SK-N-SH (cell line): ENCODE measurements at regions not wholly inside any gene's neighbourhood (a gene's known extent, or its start where the extent isn't known, plus 50 kb on each side); places are given as distances from the start of the nearest gene placed in this dataset.

Source experiments
- CTCF ChIA-PET: fragments of 300-600, 350-600 bp; formaldehyde crosslinking; extraction: SDS; loops from one replicate; lab custom pipeline; 2021; lab: Yijun Ruan, JAX
- POLR2A ChIA-PET: fragments of 350-600 bp; sonication (Branson Sonifier 250); formaldehyde crosslinking; extraction: SDS; loops from one replicate; lab custom pipeline; 2020; ENCODE audit warnings: antibody characterized with exemption, inconsistent platforms; lab: Yijun Ruan, JAX
- DNase-seq: peaks from one replicate; pipeline ENCODE4 v3.0.0; 2012
- H2AFZ ChIP-seq: fragments of 200-600 bp; sonication (generic); 2 replicates; pipeline ENCODE4 v1.8.1; 2016; ENCODE audit warnings: antibody characterized with exemption, mild to moderate bottlenecking, low read depth
- H3F3A ChIP-seq: fragments of 200-600 bp; sonication (generic); replicated peaks from 2 replicates; pipeline ENCODE3; 2016; ENCODE audit warnings: antibody characterized with exemption, mild to moderate bottlenecking; ENCODE audit not compliant: insufficient read depth
- H3K27ac ChIP-seq, 2 experiments: fragments of 200-500 bp in 1 of 2; fragments of 200-600 bp in 1 of 2; sonication (Bioruptor generic) in 1 of 2; sonication (generic), shearing (Covaris generic) in 1 of 2; 2 replicates each; pipeline versions ENCODE4 v1.5.1 to v1.6.1; 2014 to 2016; ENCODE audit warnings: low read depth in 2 of 2, inconsistent platforms in 1 of 2, low read length in 1 of 2, mild to moderate bottlenecking in 1 of 2, mixed read lengths in 1 of 2
- H3K27me3 ChIP-seq: fragments of 200-600 bp; sonication (generic), shearing (Covaris generic); 2 replicates; pipeline ENCODE4 v1.6.1; 2016; ENCODE audit warnings: mixed run types; ENCODE audit not compliant: insufficient read depth
- H3K36me3 ChIP-seq, 2 experiments: fragments of 200-500 bp in 1 of 2; fragments of 200-600 bp in 1 of 2; sonication (Bioruptor generic) in 1 of 2; sonication (generic) in 1 of 2; replicated peaks in 1 of 2; 2 replicates each; pipeline versions ENCODE3 to v1.5.1; 2014 to 2016; ENCODE audit warnings: low read length in 1 of 2, mild to moderate bottlenecking in 1 of 2; ENCODE audit not compliant: insufficient read depth in 2 of 2, control insufficient read depth in 1 of 2
- H3K4me1 ChIP-seq, 2 experiments: fragments of 200-500 bp in 1 of 2; fragments of 200-600 bp in 1 of 2; sonication (Bioruptor generic) in 1 of 2; sonication (generic), shearing (Covaris generic) in 1 of 2; 2 replicates each; pipeline versions ENCODE4 v1.5.1 to v1.6.1; 2014 to 2016; ENCODE audit warnings: low read depth in 1 of 2, low read length in 1 of 2, mixed run types in 1 of 2; ENCODE audit not compliant: insufficient read depth in 2 of 2, control insufficient read depth in 1 of 2
- H3K4me2 ChIP-seq: fragments of 200-600 bp; sonication (generic), shearing (Covaris generic); 2 replicates; pipeline ENCODE4 v1.6.1; 2017; ENCODE audit warnings: mixed run types
- H3K4me3 ChIP-seq, 2 experiments: fragments of 200-500 bp in 1 of 2; fragments of 200-600 bp in 1 of 2; sonication (Bioruptor generic) in 1 of 2; sonication (generic), shearing (Covaris generic) in 1 of 2; 2 replicates each; pipeline versions ENCODE4 v1.5.1 to v1.8.1; 2014 to 2016; ENCODE audit warnings: low read depth in 2 of 2, inconsistent platforms in 1 of 2, low read length in 1 of 2, mild to moderate bottlenecking in 1 of 2, mixed read lengths in 1 of 2, moderate library complexity in 1 of 2
- H3K79me2 ChIP-seq: fragments of 200-600 bp; sonication (generic); 2 replicates; pipeline ENCODE4 v1.8.1; 2017; ENCODE audit warnings: mild to moderate bottlenecking; ENCODE audit not compliant: insufficient read depth
- H3K9ac ChIP-seq: fragments of 200-600 bp; sonication (generic); 2 replicates; pipeline ENCODE4 v1.6.1; 2017; ENCODE audit warnings: mixed run types
- H3K9me2 ChIP-seq: fragments of 200-600 bp; sonication (generic); 2 replicates; pipeline ENCODE4 v1.6.1; 2017; ENCODE audit warnings: mixed run types
- H3K9me3 ChIP-seq: fragments of 200-600 bp; sonication (generic); 2 replicates; pipeline ENCODE4 v1.6.1; 2017; ENCODE audit warnings: mixed run types, mild to moderate bottlenecking, moderate library complexity
- H4K20me1 ChIP-seq: fragments of 200-600 bp; sonication (generic); 2 replicates; pipeline ENCODE4 v1.6.1; 2017; ENCODE audit warnings: mild to moderate bottlenecking, mixed run types; ENCODE audit not compliant: insufficient read depth
- CHD2 ChIP-seq: fragments of 150-350 bp; IDR thresholded peaks from 2 replicates; pipeline ENCODE4 v1.6.1; 2018; ENCODE audit warnings: low read length; ENCODE audit not compliant: partially characterized antibody
- ELF1 ChIP-seq: IDR thresholded peaks from 2 replicates; pipeline ENCODE4 v1.4.0; 2012
- FOXM1 ChIP-seq: IDR thresholded peaks from 2 replicates; pipeline ENCODE4 v1.4.0; 2012; ENCODE audit warnings: low read depth, mild to moderate bottlenecking
- GABPA ChIP-seq: IDR thresholded peaks from 2 replicates; pipeline ENCODE4 v1.4.0; 2012; ENCODE audit warnings: low read depth, mild to moderate bottlenecking
- GATA2 ChIP-seq: sonication (generic); formaldehyde crosslinking; IDR thresholded peaks from 2 replicates; pipeline ENCODE4 v1.5.0; 2020; ENCODE audit warnings: mild to moderate bottlenecking, missing genetic modification reagents
- NFIC ChIP-seq: IDR thresholded peaks from 2 replicates; pipeline ENCODE4 v1.4.0; 2012; ENCODE audit warnings: borderline replicate concordance
- PBX3 ChIP-seq: IDR thresholded peaks from 2 replicates; pipeline ENCODE4; 2012
- POLR2AphosphoS5 ChIP-seq: IDR thresholded peaks from 2 replicates; pipeline ENCODE4 v1.6.1; 2012; ENCODE audit warnings: low read depth, low read length
- RAD21 ChIP-seq: IDR thresholded peaks from 2 replicates; pipeline ENCODE4 v1.6.1; 2012; ENCODE audit warnings: mild to moderate bottlenecking, low read length
- RXRA ChIP-seq: IDR thresholded peaks from 2 replicates; pipeline ENCODE4 v1.4.0; 2012; ENCODE audit warnings: low read depth, mild to moderate bottlenecking, borderline replicate concordance
- SIN3A ChIP-seq: IDR thresholded peaks from 2 replicates; pipeline ENCODE4 v1.6.1; 2012; ENCODE audit warnings: low read depth, mild to moderate bottlenecking, low read length, moderate library complexity, borderline replicate concordance
- TEAD4 ChIP-seq: IDR thresholded peaks from 2 replicates; pipeline ENCODE4 v1.4.0; 2012; ENCODE audit warnings: mild to moderate bottlenecking, borderline replicate concordance; ENCODE audit not compliant: insufficient read depth
- USF2 ChIP-seq: fragments of 150-350 bp; IDR thresholded peaks from 2 replicates; pipeline ENCODE4 v1.6.1; 2017; ENCODE audit warnings: antibody characterized with exemption, low read length, low read depth, borderline replicate concordance
- YY1 ChIP-seq: IDR thresholded peaks from 2 replicates; pipeline ENCODE4 v1.4.0; 2012; ENCODE audit warnings: low read depth, mild to moderate bottlenecking
- WGBS: methylation state at CpG from one replicate; pipeline ENCODE4 v1.1.6; 2017; ENCODE audit warnings: low lambda C conversion rate; 5-methylcytosine and 5-hydroxymethylcytosine counted together
- TF ChIP-seq, protein P1 (sequence below): IDR thresholded peaks from 2 replicates; pipeline ENCODE4 v1.4.0; 2012; ENCODE audit warnings: low read depth, borderline replicate concordance
- TF ChIP-seq, protein P2 (sequence below): IDR thresholded peaks from 2 replicates; pipeline ENCODE4 v1.6.1; 2012; ENCODE audit warnings: mild to moderate bottlenecking, low read depth, low read length, moderate library complexity
- TF ChIP-seq, protein P3 (sequence below): IDR thresholded peaks from 2 replicates; pipeline ENCODE4 v1.4.0; 2012; ENCODE audit warnings: low read depth

- TF ChIP-seq, protein P1, sequence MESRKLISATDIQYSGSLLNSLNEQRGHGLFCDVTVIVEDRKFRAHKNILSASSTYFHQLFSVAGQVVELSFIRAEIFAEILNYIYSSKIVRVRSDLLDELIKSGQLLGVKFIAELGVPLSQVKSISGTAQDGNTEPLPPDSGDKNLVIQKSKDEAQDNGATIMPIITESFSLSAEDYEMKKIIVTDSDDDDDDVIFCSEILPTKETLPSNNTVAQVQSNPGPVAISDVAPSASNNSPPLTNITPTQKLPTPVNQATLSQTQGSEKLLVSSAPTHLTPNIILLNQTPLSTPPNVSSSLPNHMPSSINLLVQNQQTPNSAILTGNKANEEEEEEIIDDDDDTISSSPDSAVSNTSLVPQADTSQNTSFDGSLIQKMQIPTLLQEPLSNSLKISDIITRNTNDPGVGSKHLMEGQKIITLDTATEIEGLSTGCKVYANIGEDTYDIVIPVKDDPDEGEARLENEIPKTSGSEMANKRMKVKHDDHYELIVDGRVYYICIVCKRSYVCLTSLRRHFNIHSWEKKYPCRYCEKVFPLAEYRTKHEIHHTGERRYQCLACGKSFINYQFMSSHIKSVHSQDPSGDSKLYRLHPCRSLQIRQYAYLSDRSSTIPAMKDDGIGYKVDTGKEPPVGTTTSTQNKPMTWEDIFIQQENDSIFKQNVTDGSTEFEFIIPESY: no peak
- no peak for TF ChIP-seq RXRA
Measured at GRCh38 chr7:91378131-91378530, 113.9 kb downstream of the FZD1 start (continued).

DNA sequence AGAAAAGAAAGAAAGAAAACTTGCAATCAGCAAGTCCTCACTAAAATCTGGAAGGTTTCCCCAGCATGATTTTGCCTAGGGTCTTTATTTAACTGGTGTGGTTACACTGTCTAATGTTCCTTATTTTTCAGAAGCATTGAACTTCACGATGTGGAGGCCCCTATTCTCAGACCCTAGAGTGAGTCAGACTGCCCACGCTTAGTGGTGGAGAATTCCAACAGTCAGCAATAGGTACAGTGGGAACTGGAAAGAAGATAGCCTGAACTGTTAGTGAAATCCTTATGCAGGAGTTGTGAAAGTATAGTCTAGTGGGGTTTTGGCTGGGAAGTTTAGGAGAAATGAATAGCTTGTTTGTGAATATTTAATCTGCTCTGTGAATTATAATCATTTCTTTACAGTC lies 115.0 kb downstream of the FZD1 start:
- H4K20me1 ChIP-seq: no peaks in the 10 kb centered on the region
- H3K36me3 ChIP-seq: no peaks in the 10 kb centered on the region
- no peak overlapping the region for H3K4me2 ChIP-seq
- H2AFZ ChIP-seq: no peak overlapping the region
- TF ChIP-seq GABPA (no peak), SIN3A (no peak), POLR2AphosphoS5 (no peak), NFIC (no peak), RAD21 (no peak), ELF1 (no peak), YY1 (no peak), USF2 (no peak), TEAD4 (no peak), PBX3 (no peak), FOXM1 (no peak), CHD2 (no peak), GATA2 (CRISPR knock-in tag) (no peak), RXRA (no peak)
- TF ChIP-seq, protein P2, sequence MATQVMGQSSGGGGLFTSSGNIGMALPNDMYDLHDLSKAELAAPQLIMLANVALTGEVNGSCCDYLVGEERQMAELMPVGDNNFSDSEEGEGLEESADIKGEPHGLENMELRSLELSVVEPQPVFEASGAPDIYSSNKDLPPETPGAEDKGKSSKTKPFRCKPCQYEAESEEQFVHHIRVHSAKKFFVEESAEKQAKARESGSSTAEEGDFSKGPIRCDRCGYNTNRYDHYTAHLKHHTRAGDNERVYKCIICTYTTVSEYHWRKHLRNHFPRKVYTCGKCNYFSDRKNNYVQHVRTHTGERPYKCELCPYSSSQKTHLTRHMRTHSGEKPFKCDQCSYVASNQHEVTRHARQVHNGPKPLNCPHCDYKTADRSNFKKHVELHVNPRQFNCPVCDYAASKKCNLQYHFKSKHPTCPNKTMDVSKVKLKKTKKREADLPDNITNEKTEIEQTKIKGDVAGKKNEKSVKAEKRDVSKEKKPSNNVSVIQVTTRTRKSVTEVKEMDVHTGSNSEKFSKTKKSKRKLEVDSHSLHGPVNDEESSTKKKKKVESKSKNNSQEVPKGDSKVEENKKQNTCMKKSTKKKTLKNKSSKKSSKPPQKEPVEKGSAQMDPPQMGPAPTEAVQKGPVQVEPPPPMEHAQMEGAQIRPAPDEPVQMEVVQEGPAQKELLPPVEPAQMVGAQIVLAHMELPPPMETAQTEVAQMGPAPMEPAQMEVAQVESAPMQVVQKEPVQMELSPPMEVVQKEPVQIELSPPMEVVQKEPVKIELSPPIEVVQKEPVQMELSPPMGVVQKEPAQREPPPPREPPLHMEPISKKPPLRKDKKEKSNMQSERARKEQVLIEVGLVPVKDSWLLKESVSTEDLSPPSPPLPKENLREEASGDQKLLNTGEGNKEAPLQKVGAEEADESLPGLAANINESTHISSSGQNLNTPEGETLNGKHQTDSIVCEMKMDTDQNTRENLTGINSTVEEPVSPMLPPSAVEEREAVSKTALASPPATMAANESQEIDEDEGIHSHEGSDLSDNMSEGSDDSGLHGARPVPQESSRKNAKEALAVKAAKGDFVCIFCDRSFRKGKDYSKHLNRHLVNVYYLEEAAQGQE: no peak
- TF ChIP-seq, protein P3, sequence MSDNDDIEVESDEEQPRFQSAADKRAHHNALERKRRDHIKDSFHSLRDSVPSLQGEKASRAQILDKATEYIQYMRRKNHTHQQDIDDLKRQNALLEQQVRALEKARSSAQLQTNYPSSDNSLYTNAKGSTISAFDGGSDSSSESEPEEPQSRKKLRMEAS: no peak
- TF ChIP-seq, all 33 proteins: peak for 0
- Histone ChIP-seq H3K27ac (no peak overlapping the region), H3K79me2 (no peaks in the 10 kb centered on the region), H3K27me3 (no peaks in the 10 kb centered on the region), H3F3A (no peaks in the 10 kb centered on the region), H3K9me2 (no peaks in the 10 kb centered on the region), H3K4me3 (no peak overlapping the region), H3K9ac (no peak overlapping the region), H3K9me3 (no peaks in the 10 kb centered on the region), H3K4me1 (no peaks in the 10 kb centered on the region)
- POLR2A ChIA-PET: no interaction called here
- 21% methylated on average over 2 of the region's 2 CpGs for WGBS
- CTCF ChIA-PET: no interaction called here
- DNase-seq: no peak
